B cell (primary cell): ENCODE measurements at regions not wholly inside any gene's neighbourhood (a gene's known extent, or its start where the extent isn't known, plus 50 kb on each side); places are given as distances from the start of the nearest gene placed in this dataset.

ENCODE experiments used
- ATAC-seq: fragments of 200-7000 bp; cut with Tn5 transposase; one replicate; pipeline ENCODE4 v1.10.0; 2021; ENCODE audit warnings: low read depth, mild to moderate bottlenecking, moderate number of reproducible peaks, moderate library complexity
- CTCF ChIA-PET: fragments of 350-600 bp; sonication (Branson Sonifier 250); formaldehyde crosslinking; loops from one replicate; lab custom pipeline; 2021; ENCODE audit warnings: antibody characterized with exemption, inconsistent platforms; lab: Charles Lee
- POLR2A ChIA-PET: fragments of 350-600 bp; sonication (Branson Sonifier 250); formaldehyde crosslinking; loops from one replicate; lab custom pipeline; 2021; ENCODE audit warnings: antibody characterized with exemption; lab: Charles Lee
- DNase-seq: peaks from one replicate; pipeline ENCODE4 v3.0.0; 2013
- H2AFZ ChIP-seq: 2 replicates; pipeline ENCODE4 v1.6.1; 2012; ENCODE audit warnings: mild to moderate bottlenecking, low read depth, low read length; ENCODE audit not compliant: insufficient read depth, poor library complexity, severe bottlenecking
- H3K27ac ChIP-seq, 2 donors: 1 replicate in 1 of 2; 2 replicates in 1 of 2; pipeline ENCODE4 v1.5.1; 2012 to 2013; ENCODE audit warnings: low read length in 2 of 2, mild to moderate bottlenecking in 2 of 2, moderate library complexity in 1 of 2
- H3K27me3 ChIP-seq, 4 experiments: fragments of 200-600 bp in 1 of 4; sonication (generic) in 1 of 4; replicated peaks in 1 of 4; 1 replicate in 2 of 4; 2 replicates in 2 of 4; pipeline versions ENCODE4 v1.6.1 to v1.7.0; 2013 to 2016; ENCODE audit warnings: low read length in 3 of 4, mild to moderate bottlenecking in 2 of 4, mixed read lengths in 1 of 4, moderate library complexity in 1 of 4; ENCODE audit not compliant: insufficient read depth in 4 of 4, control insufficient read depth in 3 of 4; ENCODE audit errors: control extremely low read depth in 1 of 4
- H3K36me3 ChIP-seq, 2 experiments: replicated peaks in 1 of 2; 1 replicate in 1 of 2; 2 replicates in 1 of 2; pipeline versions ENCODE4 v1.6.1 to v1.7.1; 2013; ENCODE audit warnings: low read length in 1 of 2; ENCODE audit not compliant: insufficient read depth in 2 of 2, control insufficient read depth in 1 of 2; ENCODE audit errors: control extremely low read depth in 1 of 2, extremely low read depth in 1 of 2
- H3K4me1 ChIP-seq, 2 donors: fragments of 200-600 bp in 1 of 2; sonication (generic) in 1 of 2; 1 replicate in 1 of 2; 2 replicates in 1 of 2; pipeline versions ENCODE4 v1.5.1 to v1.6.1; 2013 to 2017; ENCODE audit warnings: low read length in 2 of 2; ENCODE audit not compliant: control insufficient read depth in 2 of 2, insufficient read depth in 2 of 2
- H3K4me2 ChIP-seq: replicated peaks from 2 replicates; pipeline ENCODE3; 2012; ENCODE audit warnings: mild to moderate bottlenecking, low read depth, low read length; ENCODE audit not compliant: poor library complexity, severe bottlenecking
- H3K4me3 ChIP-seq, 5 experiments: fragments of 200-600 bp in 1 of 5; sonication (generic) in 1 of 5; 1 replicate in 3 of 5; 2 replicates in 2 of 5; pipeline versions ENCODE4 v1.5.1 to v1.7.0; 2011 to 2016; ENCODE audit warnings: low read length in 4 of 5, mild to moderate bottlenecking in 4 of 5, low read depth in 2 of 5, control low read depth in 1 of 5, moderate library complexity in 1 of 5; ENCODE audit not compliant: insufficient read depth in 1 of 5; ENCODE audit errors: control extremely low read depth in 1 of 5, extremely low read depth in 1 of 5
- H3K79me2 ChIP-seq: fragments of 200-600 bp; sonication (generic); one replicate; pipeline ENCODE4 v1.6.0; 2016; ENCODE audit warnings: low read length; ENCODE audit not compliant: control insufficient read depth, insufficient read depth
- H3K9ac ChIP-seq: fragments of 200-600 bp; sonication (generic); 2 replicates; pipeline ENCODE4 v1.6.1; 2017; ENCODE audit warnings: mild to moderate bottlenecking, low read length, moderate library complexity
- H3K9me3 ChIP-seq, 3 donors: one replicate each; pipeline versions ENCODE4 v1.6.1 to v1.7.1; 2013; ENCODE audit warnings: low read length in 2 of 3; ENCODE audit not compliant: control insufficient read depth in 2 of 3, insufficient read depth in 1 of 3; ENCODE audit errors: control extremely low read depth in 1 of 3
- H4K20me1 ChIP-seq: 2 replicates; pipeline ENCODE4 v1.6.0; 2012; ENCODE audit warnings: mild to moderate bottlenecking, low read length; ENCODE audit not compliant: insufficient read depth, control insufficient read depth, poor library complexity, severe bottlenecking
- H3K27ac Mint-ChIP-seq: one replicate; pipeline ENCODE4 v1.8.0; 2021; ENCODE audit warnings: mixed read lengths
- H3K27me3 Mint-ChIP-seq: one replicate; pipeline ENCODE4 v1.8.0; 2021; ENCODE audit warnings: mixed read lengths
- H3K4me1 Mint-ChIP-seq: one replicate; pipeline ENCODE4 v1.8.0; 2021; ENCODE audit warnings: mixed read lengths
- H3K4me3 Mint-ChIP-seq: one replicate; pipeline ENCODE4 v1.8.0; 2021; ENCODE audit warnings: mixed read lengths
- H3K9me3 Mint-ChIP-seq: one replicate; pipeline ENCODE4 v1.8.0; 2022; ENCODE audit warnings: mixed read lengths; ENCODE audit not compliant: insufficient read depth
- EZH2 ChIP-seq: IDR thresholded peaks from 2 replicates; pipeline ENCODE4 v1.6.1; 2012; ENCODE audit warnings: borderline replicate concordance, low read depth, mild to moderate bottlenecking, moderate library complexity, low read length; ENCODE audit not compliant: insufficient read depth, poor library complexity, severe bottlenecking
- WGBS: methylation state at CpG from one replicate; pipeline ENCODE4 v1.1.5; 2013; ENCODE audit warnings: missing lambda C conversion rate; ENCODE audit not compliant: insufficient coverage; 5-methylcytosine and 5-hydroxymethylcytosine counted together
- intact Hi-C: fragments of 100-400 bp; cut with micrococcal nuclease; formaldehyde crosslinking; loops from one replicate; pipeline ENCODE4 v1.10.0; 2022
- TF ChIP-seq, protein P1 (sequence below): fragments of 200-600 bp; IDR thresholded peaks from one replicate; pipeline ENCODE4 v1.8.0; 2022; ENCODE audit warnings: antibody characterized with exemption, mild to moderate bottlenecking

DNA sequence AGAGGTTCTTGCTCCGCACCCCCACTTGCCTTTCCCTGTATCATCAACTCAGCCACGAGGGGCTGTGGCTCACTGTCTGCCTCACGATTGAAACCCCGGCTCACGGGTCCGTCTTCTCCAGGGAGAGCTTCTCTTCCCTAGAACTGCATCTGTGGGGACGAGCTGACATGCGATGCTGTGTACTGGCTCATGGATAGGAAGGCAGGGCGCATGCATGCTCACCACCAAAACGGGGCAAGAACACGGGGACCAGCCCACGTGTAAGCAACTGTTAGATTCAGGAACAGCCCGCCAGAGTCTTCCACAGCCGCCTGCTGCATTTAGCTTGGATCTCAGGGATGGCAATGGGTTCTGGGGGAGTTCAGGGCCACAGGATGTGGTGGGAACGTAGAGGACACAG is 275.9 kb upstream of the CDH4 start:
- Histone ChIP-seq H3K9ac (no peak overlapping the region), H3K9me3 (peaks cover 0 to 13% (median 7%) of the 10 kb centered on the region in 3 donors), H3K36me3 (no peaks in the 10 kb centered on the region), H3K4me2 (no peak overlapping the region), H2AFZ (no peak overlapping the region), H3K27ac (no peak overlapping the region), H4K20me1 (no peaks in the 10 kb centered on the region), H3K27me3 (no peaks in the 10 kb centered on the region), H3K4me3 (no peak overlapping the region), H3K4me1 (no peaks in the 10 kb centered on the region), H3K79me2 (no peaks in the 10 kb centered on the region)
- DNase-seq (no peak), ATAC-seq (no peak)
- intact Hi-C loops: no loop called here
- 89% methylated on average over 15 of the region's 15 CpGs for WGBS
- ChIA-PET POLR2A (no interaction called here), CTCF (no interaction called here)
- H3K27ac Mint-ChIP-seq: no peak overlapping the region
- H3K4me3 Mint-ChIP-seq: no peak overlapping the region
- H3K4me1 Mint-ChIP-seq: no peaks in the 10 kb centered on the region
- TF ChIP-seq, protein P1, sequence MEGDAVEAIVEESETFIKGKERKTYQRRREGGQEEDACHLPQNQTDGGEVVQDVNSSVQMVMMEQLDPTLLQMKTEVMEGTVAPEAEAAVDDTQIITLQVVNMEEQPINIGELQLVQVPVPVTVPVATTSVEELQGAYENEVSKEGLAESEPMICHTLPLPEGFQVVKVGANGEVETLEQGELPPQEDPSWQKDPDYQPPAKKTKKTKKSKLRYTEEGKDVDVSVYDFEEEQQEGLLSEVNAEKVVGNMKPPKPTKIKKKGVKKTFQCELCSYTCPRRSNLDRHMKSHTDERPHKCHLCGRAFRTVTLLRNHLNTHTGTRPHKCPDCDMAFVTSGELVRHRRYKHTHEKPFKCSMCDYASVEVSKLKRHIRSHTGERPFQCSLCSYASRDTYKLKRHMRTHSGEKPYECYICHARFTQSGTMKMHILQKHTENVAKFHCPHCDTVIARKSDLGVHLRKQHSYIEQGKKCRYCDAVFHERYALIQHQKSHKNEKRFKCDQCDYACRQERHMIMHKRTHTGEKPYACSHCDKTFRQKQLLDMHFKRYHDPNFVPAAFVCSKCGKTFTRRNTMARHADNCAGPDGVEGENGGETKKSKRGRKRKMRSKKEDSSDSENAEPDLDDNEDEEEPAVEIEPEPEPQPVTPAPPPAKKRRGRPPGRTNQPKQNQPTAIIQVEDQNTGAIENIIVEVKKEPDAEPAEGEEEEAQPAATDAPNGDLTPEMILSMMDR: no peak
- TF ChIP-seq EZH2: no peak
- peaks cover 21% of the 10 kb centered on the region for H3K9me3 Mint-ChIP-seq
- no peaks in the 10 kb centered on the region for H3K27me3 Mint-ChIP-seq

DNA sequence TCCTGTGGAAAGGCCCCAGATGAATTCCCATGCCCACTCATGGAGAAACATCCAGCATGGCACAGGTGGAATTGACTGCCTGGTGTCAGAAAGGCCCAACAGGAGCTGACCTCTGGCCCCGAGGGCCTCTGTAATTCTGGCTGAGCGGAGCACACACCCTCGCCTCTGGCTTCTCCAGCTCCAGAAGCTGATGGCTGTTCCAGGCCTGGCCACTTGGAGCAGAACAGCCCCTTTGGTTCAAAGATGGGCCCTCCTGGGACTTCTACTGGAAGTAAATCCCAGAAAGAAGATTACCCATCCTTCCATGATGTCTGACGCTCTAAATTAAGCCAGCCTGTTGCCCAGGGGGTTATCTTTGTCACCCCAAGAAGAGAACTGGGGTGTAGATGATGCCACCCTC is 275.1 kb upstream of the CDH4 start:
- Mint-ChIP-seq H3K9me3 (peaks cover 21% of the 10 kb centered on the region), H3K4me1 (no peaks in the 10 kb centered on the region), H3K4me3 (no peak overlapping the region), H3K27me3 (no peaks in the 10 kb centered on the region), H3K27ac (no peak overlapping the region)
- WGBS: 63% methylated on average over 3 of the region's 4 CpGs
- no peaks in the 10 kb centered on the region for H3K27me3 ChIP-seq
- H3K36me3 ChIP-seq: no peaks in the 10 kb centered on the region
- no peak overlapping the region for H3K27ac ChIP-seq
- no peaks in the 10 kb centered on the region for H4K20me1 ChIP-seq
- peaks cover 0 to 13% (median 7%) of the 10 kb centered on the region in 3 donors for H3K9me3 ChIP-seq
- ChIA-PET POLR2A (no interaction called here), CTCF (no interaction called here)
- H3K4me1 ChIP-seq: no peaks in the 10 kb centered on the region
- no peak overlapping the region for H2AFZ ChIP-seq
- H3K4me3 ChIP-seq: no peak overlapping the region
- DNase-seq (no peak), ATAC-seq (no peak)
- H3K79me2 ChIP-seq: no peaks in the 10 kb centered on the region
- intact Hi-C loops: no loop called here
- no peak overlapping the region for H3K9ac ChIP-seq
- TF ChIP-seq EZH2: no peak
- TF ChIP-seq, protein P1: no peak
- no peak overlapping the region for H3K4me2 ChIP-seq
